ENCODE measurements at regions not wholly inside any gene's neighbourhood (a gene's known extent, or its start where the extent isn't known, plus 50 kb on each side); places are given as distances from the start of the nearest gene placed in this dataset.

GRCh38 chr11:104819603-104820002, 78.7 kb downstream of the CASP12 start:
- TF ChIP-seq EP300 (IDR thresholded peaks at IDR 0.05): no peak
- TF ChIP-seq CTCF (IDR thresholded peaks at IDR 0.05): no peak
- no peak for TF ChIP-seq POLR2A (IDR thresholded peaks at IDR 0.05)
- no peak for TF ChIP-seq POLR2AphosphoS5 (IDR thresholded peaks at IDR 0.05)

Measured in stomach (tissue), 4 donors.